Activated B cell treated with CpG ODN at 0.5 μM for 24 hours (primary cell): ENCODE measurements at regions not wholly inside any gene's neighbourhood (a gene's known extent, or its start where the extent isn't known, plus 50 kb on each side); places are given as distances from the start of the nearest gene placed in this dataset.
A peak's percentile ranks its signal among the peaks of the same experiment; 100 is the strongest.

Experiments
- ATAC-seq: fragments of 200-7000 bp; cut with Tn5 transposase; one replicate; pipeline ENCODE4 v1.10.0; 2021; ENCODE audit warnings: low read depth, mild to moderate bottlenecking, moderate library complexity
- CTCF ChIA-PET: fragments of 350-600 bp; sonication (Branson Sonifier 250); formaldehyde crosslinking; loops from one replicate; lab custom pipeline; 2021; ENCODE audit warnings: antibody characterized with exemption; lab: Charles Lee
- POLR2A ChIA-PET: fragments of 350-600 bp; sonication (Branson Sonifier 250); formaldehyde crosslinking; loops from one replicate; lab custom pipeline; 2021; ENCODE audit warnings: antibody characterized with exemption; lab: Charles Lee
- DNase-seq: peaks from one replicate; pipeline ENCODE4 v3.0.0; 2022
- H3K27ac Mint-ChIP-seq: one replicate; pipeline ENCODE4 v1.8.0; 2020; ENCODE audit warnings: mixed read lengths
- H3K27me3 Mint-ChIP-seq: one replicate; pipeline ENCODE4 v1.8.0; 2021; ENCODE audit warnings: mixed read lengths
- H3K36me3 Mint-ChIP-seq: one replicate; pipeline ENCODE4 v1.8.0; 2021; ENCODE audit warnings: low read depth, mixed read lengths
- H3K4me1 Mint-ChIP-seq: one replicate; pipeline ENCODE4 v1.8.0; 2021; ENCODE audit warnings: mixed read lengths
- H3K4me3 Mint-ChIP-seq: one replicate; pipeline ENCODE4 v1.8.0; 2020; ENCODE audit warnings: mild to moderate bottlenecking, mixed read lengths
- H3K9me3 Mint-ChIP-seq: one replicate; pipeline ENCODE4 v1.8.0; 2020; ENCODE audit warnings: mixed read lengths
- CTCF ChIP-seq: fragments of 200-600 bp; IDR thresholded peaks from one replicate; pipeline ENCODE4 v1.8.0; 2022; ENCODE audit warnings: antibody characterized with exemption, mild to moderate bottlenecking
- intact Hi-C: fragments of 100-400 bp; cut with micrococcal nuclease; formaldehyde crosslinking; loops from one replicate; pipeline ENCODE4 v1.15.1; 2024

GRCh38 chr4:75248770-75249407, 265.3 kb downstream of the RCHY1 start:
- ATAC-seq (no peak), DNase-seq (no peak)
- Mint-ChIP-seq H3K27me3 (peaks cover 8% of the 10 kb centered on the region), H3K27ac (no peak overlapping the region), H3K4me1 (peaks cover 17% of the 10 kb centered on the region), H3K4me3 (no peak overlapping the region), H3K9me3 (no peaks in the 10 kb centered on the region), H3K36me3 (no peaks in the 10 kb centered on the region)
- ChIA-PET CTCF (no interaction called here), POLR2A (interaction anchor here (0.7 kb wide), 1 partner anchor 205 kb away, joined by 5 read pairs; no protein-coding TSS in a partner anchor)
- no peak for TF ChIP-seq CTCF
- intact Hi-C loops: no loop called here

GRCh38 chr4:75244325-75244724, 269.9 kb downstream of the RCHY1 start:
- no peak overlapping the region for H3K27ac Mint-ChIP-seq
- DNase-seq (no peak), ATAC-seq (no peak)
- ChIA-PET POLR2A (no interaction called here), CTCF (no interaction called here)
- H3K27me3 Mint-ChIP-seq: peaks cover 8% of the 10 kb centered on the region
- H3K9me3 Mint-ChIP-seq: peaks cover 1% of the 10 kb centered on the region
- H3K36me3 Mint-ChIP-seq: no peaks in the 10 kb centered on the region
- TF ChIP-seq CTCF: no peak
- no peak overlapping the region for H3K4me3 Mint-ChIP-seq
- H3K4me1 Mint-ChIP-seq: no peaks in the 10 kb centered on the region
- intact Hi-C loops: no loop called here

GRCh38 chr4:75243570-75243969, 270.6 kb downstream of the RCHY1 start:
- no peak for DNase-seq
- no peak overlapping the region for H3K4me3 Mint-ChIP-seq
- no peaks in the 10 kb centered on the region for H3K36me3 Mint-ChIP-seq
- no peaks in the 10 kb centered on the region for H3K4me1 Mint-ChIP-seq
- no peak overlapping the region for H3K27ac Mint-ChIP-seq
- no peak for TF ChIP-seq CTCF
- ChIA-PET CTCF (no interaction called here), POLR2A (no interaction called here)
- H3K9me3 Mint-ChIP-seq: peaks cover 5% of the 10 kb centered on the region
- peaks cover 2% of the 10 kb centered on the region for H3K27me3 Mint-ChIP-seq
- ATAC-seq: no peak
- intact Hi-C loops: no loop called here

- Mint-ChIP-seq H3K4me1 (peaks cover 13% of the 10 kb centered on the region), H3K4me3 (no peak overlapping the region), H3K9me3 (peaks cover 5% of the 10 kb centered on the region), H3K27ac (no peak overlapping the region), H3K27me3 (peaks cover 7% of the 10 kb centered on the region), H3K36me3 (no peaks in the 10 kb centered on the region)
- intact Hi-C loops: no loop called here
- ATAC-seq (peak; percentile 45), DNase-seq (no peak)
- TF ChIP-seq CTCF: no peak
- POLR2A ChIA-PET: no interaction called here
- CTCF ChIA-PET: no interaction called here
Measured at GRCh38 chr4:75235359-75235951, 278.7 kb downstream of the RCHY1 start.

- DNase-seq (no peak), ATAC-seq (no peak)
- TF ChIP-seq CTCF: no peak
- POLR2A ChIA-PET: no interaction called here
- no peaks in the 10 kb centered on the region for H3K36me3 Mint-ChIP-seq
- no peak overlapping the region for H3K27ac Mint-ChIP-seq
- H3K4me3 Mint-ChIP-seq: no peak overlapping the region
- intact Hi-C loops: no loop called here
- H3K4me1 Mint-ChIP-seq: peaks cover 17% of the 10 kb centered on the region
- H3K9me3 Mint-ChIP-seq: no peaks in the 10 kb centered on the region
- CTCF ChIA-PET: no interaction called here
- peaks cover 7% of the 10 kb centered on the region for H3K27me3 Mint-ChIP-seq
Measured at GRCh38 chr4:75232546-75232945, 281.7 kb downstream of the RCHY1 start.
